Amniotic epithelial cell (primary cell): ENCODE measurements at regions not wholly inside any gene's neighbourhood (a gene's known extent, or its start where the extent isn't known, plus 50 kb on each side); places are given as distances from the start of the nearest gene placed in this dataset.
A peak's percentile ranks its signal among the peaks of the same experiment; 100 is the strongest.

Source experiments
- DNase-seq: peaks from one replicate; pipeline ENCODE4 v3.0.0-alpha.2; 2010; ENCODE audit warnings: low read depth

- no peak for DNase-seq
These were observed 67.6 kb downstream of the COX18 start for GRCh38 chr4:73001885-73002284.

GRCh38 chr4:72997409-72997808 lies 72.1 kb downstream of the COX18 start:
- DNase-seq, result peak; percentile 49

- DNase-seq, result no peak
These were observed 74.8 kb downstream of the COX18 start for GRCh38 chr4:72994670-72995069.

DNA sequence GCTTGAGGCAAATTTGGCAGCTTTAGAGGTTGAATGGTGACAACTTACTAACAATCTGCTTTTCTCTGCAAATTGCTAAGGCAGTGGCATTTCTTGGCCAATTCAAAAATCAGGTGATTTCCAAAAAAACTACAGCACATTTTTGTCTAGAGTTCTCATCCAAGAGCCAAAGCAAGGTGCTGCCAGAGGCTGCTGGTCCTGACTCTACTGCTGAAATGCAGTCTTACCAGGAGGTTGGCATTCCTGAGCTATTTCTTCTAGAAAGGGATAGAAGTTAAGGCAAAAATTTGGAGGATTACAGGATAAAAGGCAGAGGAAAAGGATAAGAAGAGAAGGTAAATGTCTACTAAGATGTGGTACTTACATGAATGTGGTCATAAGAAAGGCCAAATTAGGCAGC lies 75.6 kb downstream of the COX18 start:
- DNase-seq, result no peak

GRCh38 chr4:72991873-72992272 lies 77.6 kb downstream of the COX18 start:
- no peak for DNase-seq

DNA sequence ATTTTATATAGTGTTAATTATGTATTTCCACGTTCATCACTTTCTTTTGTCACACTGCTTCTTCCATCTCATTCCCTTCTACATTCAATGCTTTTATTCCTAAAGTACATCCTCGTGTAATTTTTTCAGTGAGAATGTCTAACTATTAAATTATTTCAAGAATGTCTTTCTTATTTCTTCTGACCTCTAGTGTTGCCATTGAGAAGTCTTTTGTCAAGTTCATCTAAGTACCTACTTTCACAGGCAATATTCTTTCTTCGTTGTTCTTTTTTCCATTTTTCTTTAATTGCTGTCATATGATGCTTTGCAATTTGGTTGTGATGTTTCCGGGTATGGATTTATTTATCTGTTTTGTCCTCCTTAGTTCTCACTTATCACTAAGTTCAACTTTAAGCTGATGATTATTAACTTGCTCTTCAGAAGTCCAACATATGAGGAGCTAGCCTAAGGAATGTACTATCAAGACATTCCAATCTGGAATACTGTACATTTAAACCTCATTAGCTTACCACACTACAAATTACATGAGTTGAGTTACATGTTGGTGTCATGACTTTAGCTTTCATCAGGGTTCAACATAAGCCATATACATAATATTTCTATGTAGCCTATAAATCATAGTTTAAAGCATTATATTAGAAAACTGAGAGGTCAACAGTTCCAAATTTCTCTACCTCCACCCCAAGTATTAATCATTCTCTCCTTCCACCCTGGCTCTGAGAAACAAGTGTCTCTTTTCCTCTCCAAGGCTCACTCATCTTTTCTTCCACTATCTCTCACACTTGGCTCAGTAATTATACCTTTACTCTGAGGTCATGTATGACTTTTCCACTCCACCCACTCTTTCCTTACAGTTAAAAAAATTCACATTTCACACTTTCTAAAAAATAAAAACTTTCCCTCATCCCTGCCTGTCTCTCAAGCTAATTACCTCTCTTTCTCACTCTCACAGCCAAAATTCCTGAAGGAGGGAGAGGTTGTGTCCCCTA lies 81.5 kb downstream of the COX18 start:
- DNase-seq, result peak; percentile 59

GRCh38 chr4:72984351-72984750 lies 85.2 kb downstream of the COX18 start:
- DNase-seq, result no peak

GRCh38 chr4:72983709-72984108 lies 85.8 kb downstream of the COX18 start:
- no peak for DNase-seq

DNA sequence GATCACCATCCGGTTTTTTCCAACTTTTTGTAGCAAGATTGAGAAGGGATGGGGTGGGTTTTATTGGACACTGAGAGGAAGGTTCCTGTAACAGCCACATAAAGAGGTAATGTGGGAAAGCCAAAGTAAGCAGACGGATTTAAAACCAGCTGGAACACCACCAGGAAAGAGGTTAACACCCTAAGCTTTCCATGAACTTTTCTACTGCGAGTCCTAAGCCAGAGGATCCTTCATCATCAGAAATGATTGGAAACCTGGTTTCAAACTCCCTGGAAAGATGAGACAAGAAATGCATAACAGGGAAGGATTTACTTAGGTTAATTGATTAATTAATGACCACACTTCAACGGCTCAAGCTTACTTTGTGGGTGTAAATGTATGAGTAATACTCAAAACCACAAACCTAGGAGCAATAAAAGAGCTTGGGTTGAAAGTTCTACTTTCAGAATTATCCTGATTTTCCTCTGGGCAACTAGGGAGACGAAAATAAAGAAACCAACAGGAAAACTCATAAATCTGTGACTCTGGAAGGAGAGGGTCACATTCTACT lies 91.5 kb downstream of the COX18 start:
- DNase-seq, result peak; percentile 17

- no peak for DNase-seq
These were observed 94.1 kb downstream of the COX18 start for GRCh38 chr4:72975488-72975784.

DNA sequence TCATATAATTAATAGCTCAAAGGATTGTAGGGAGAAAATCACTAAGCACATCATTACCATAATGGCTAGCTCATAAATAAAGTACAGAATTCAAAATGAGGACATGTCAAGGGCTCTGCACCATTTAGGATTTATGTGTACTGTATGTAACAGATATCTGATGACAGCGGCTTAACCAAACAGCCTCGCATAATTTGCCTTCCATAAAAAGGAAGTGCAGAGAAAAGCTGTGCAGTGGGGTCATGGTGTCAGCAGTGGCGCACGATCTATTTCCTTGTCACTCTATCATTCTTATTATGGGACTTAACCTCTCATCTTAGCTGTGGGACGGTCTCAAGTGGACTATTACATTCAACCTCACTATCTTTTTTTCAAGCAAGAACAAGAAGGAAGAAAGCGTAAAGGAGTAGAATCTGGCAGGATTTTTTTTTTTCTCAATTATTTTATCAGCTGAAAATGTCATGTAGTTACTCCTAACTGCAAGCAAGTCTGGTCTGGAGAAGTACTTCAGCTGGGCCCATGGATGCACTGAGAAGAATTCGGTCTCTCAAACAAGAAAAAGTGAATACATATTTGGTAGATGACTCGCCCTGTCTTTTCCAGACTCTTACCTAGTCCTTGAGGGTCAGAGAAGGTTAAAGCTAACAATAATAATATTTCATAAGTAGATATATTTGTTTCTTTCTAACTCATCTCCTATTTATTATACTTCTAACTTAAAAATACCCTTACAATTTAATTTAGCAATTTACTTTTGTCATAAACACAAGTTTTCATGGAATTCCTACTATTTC lies 94.6 kb downstream of the COX18 start:
- DNase-seq, result peak; percentile 45

GRCh38 chr4:72971572-72971971 lies 97.9 kb downstream of the COX18 start:
- peak; percentile 94 for DNase-seq

GRCh38 chr4:72970756-72971155 lies 98.8 kb downstream of the COX18 start:
- no peak for DNase-seq

DNA sequence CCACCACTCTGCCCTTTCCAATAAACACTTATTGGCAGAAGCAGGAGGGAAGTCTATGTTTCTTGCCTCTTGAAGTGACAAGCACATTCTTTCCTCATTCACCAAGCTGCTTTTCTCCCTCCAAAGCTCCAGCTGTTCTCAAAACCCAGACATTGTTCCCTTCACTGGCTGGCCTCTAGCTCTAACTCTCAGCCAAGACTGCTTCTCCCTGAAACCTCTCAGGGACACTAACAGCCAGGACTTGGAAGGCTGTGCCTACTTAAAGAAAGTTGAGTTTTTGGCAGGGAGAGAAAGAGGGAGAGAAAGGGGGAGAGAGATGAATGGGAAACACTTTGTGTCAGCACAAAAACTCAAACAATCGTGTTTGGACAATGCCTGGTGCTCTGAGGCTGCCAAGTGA lies 99.5 kb downstream of the COX18 start:
- DNase-seq, result no peak

- no peak for DNase-seq
These were observed 102.9 kb downstream of the COX18 start for GRCh38 chr4:72966652-72967051.

GRCh38 chr4:72959411-72959810 lies 110.1 kb downstream of the COX18 start:
- no peak for DNase-seq

DNA sequence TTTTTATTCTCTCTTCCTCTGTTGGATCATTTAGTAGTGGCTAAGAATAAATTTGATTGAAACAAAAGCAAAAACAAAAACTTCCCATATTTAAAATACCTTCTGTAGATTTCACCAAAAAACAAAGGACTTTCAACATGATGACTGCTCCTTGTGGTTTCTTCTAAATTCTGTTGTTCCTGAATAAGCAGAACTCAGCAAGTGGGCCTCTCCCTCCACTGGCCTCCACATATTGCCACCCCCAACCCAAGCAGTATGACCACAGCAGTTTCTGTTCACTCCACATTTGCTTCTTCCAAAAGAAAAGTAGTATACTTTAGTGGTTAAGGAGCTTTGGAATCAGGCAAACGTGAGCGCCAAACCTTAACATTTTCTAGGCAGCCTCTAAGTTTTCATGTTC lies 114.7 kb downstream of the COX18 start:
- no peak for DNase-seq

DNA sequence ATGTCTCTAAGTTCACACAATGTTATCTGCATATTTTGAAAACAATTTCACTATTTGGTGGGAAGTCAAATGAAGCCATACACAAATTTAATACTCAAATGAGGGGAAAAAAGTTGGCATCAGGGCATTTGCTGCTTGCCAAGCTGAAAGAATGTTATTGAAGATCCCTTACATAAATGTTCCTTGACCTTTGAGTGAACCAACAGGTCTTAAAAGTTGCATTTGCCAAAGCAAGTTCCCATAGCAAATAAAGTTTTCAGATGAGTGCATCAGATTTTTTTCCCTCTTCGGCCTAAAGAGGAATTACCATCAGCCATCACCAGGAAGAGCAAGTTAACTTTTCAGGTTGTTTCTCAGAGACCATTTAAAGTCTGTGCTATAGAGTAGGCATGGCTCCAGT lies 115.9 kb downstream of the COX18 start:
- DNase-seq, result no peak

- peak; percentile 37 for DNase-seq
These were observed 117.9 kb downstream of the COX18 start for GRCh38 chr4:72951628-72952027.

GRCh38 chr4:72951147-72951546 lies 118.4 kb downstream of the COX18 start:
- DNase-seq, result no peak

DNA sequence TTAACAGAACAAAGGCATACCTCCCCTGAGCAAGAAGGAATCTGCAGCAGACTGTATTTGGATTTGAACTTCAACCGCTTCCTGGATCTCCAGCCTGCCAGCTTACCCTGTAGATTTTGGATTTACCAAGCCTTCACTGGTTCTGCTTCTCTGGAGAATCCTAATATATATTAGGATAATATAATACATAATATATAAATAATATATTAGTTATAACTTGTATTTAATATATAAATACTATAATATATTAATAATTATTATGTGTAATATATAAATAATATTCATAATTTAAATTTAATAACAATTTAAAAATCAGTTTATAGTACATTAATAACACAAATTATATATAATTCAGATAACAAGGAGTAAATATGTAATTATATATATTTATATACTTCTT lies 121.4 kb downstream of the COX18 start:
- no peak for DNase-seq

- DNase-seq, result no peak
These were observed 123.7 kb downstream of the COX18 start for GRCh38 chr4:72945719-72946336.

DNA sequence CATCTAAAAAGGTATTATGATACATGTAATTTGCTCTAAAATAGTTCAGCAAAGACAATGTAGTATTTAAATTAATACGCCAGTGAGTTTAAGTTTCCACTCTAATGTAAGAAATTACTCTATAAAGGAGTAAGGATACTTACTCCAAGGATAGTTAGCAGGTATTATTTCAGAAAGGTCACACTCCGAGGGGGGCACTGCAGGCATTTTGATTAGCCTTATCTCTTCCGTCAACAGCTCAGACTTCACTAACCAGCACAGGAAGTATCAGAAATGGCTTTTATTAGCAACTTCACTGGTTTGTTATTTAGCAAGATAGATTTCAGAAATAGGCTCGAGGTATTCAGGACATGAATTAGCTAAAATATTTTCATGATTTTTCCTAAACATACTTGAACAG lies 127.0 kb downstream of the COX18 start:
- DNase-seq, result no peak
